Upper lobe of left lung (tissue), 6 donors: ENCODE measurements at regions not wholly inside any gene's neighbourhood (a gene's known extent, or its start where the extent isn't known, plus 50 kb on each side); places are given as distances from the start of the nearest gene placed in this dataset.

Source experiments
- ATAC-seq, 2 donors: fragments of 200-7000 bp; cut with Tn5 transposase; one replicate each; pipeline ENCODE4 v1.9.1; 2022; ENCODE audit warnings: mild to moderate bottlenecking in 2 of 2, moderate library complexity in 2 of 2; ENCODE audit not compliant: low FRiP score in 2 of 2
- DNase-seq, 2 donors: peaks; one replicate each; pipeline ENCODE4 v3.0.0-alpha.2; 2019 to 2020
- H3K27ac ChIP-seq, 4 donors: fragments of 200-600 bp; sonication (generic); one replicate each; pipeline ENCODE4 v1.5.1; 2016 to 2019
- H3K27me3 ChIP-seq, 4 donors: fragments of 200-600 bp; sonication (generic); one replicate each; pipeline ENCODE4 v1.5.1; 2017 to 2019
- H3K36me3 ChIP-seq, 4 donors: fragments of 200-600 bp; sonication (generic); one replicate each; pipeline ENCODE4 v1.5.1; 2016 to 2019
- H3K4me1 ChIP-seq, 4 donors: fragments of 200-600 bp; sonication (generic); one replicate each; pipeline ENCODE4 v1.5.1; 2018 to 2019
- H3K4me3 ChIP-seq, 4 donors: fragments of 200-600 bp; sonication (generic); one replicate each; pipeline ENCODE4 v1.5.1; 2017 to 2019; ENCODE audit warnings: mild to moderate bottlenecking in 2 of 4, moderate library complexity in 1 of 4
- H3K9me3 ChIP-seq, 4 donors: fragments of 200-600 bp; sonication (generic); one replicate each; pipeline ENCODE4 v1.5.1; 2018 to 2019
- CTCF ChIP-seq, 6 experiments: fragments of 450-650 bp in 4 of 6; fragments of 200-600 bp in 2 of 6; sonication (generic) in 2 of 6; IDR thresholded peaks; one replicate each; pipeline ENCODE4 v1.5.1; 2016 to 2019; ENCODE audit warnings: antibody characterized with exemption in 6 of 6
- EP300 ChIP-seq, 4 donors: sonication (generic); formaldehyde crosslinking; IDR thresholded peaks; one replicate each; pipeline ENCODE4 v1.5.1; 2017; ENCODE audit warnings: antibody characterized with exemption in 4 of 4, control low read depth in 2 of 4
- POLR2A ChIP-seq, 4 donors: fragments of 450-650 bp; IDR thresholded peaks; one replicate each; pipeline ENCODE4 v1.5.1; 2016 to 2017; ENCODE audit warnings: antibody characterized with exemption in 4 of 4, mild to moderate bottlenecking in 2 of 4
- POLR2AphosphoS5 ChIP-seq, 2 donors: sonication (generic); formaldehyde crosslinking; IDR thresholded peaks; one replicate each; pipeline ENCODE4 v1.5.1; 2017; ENCODE audit warnings: antibody characterized with exemption in 2 of 2
- WGBS, 2 donors: methylation state at CpG; one replicate each; pipeline ENCODE4 v1.1.5; 2017 to 2018; 5-methylcytosine and 5-hydroxymethylcytosine counted together
- donor health status: DM: no; HTN: no; CAD: no; lungs with moderate emphysema.
- donor health status: DM: no; HTN: yes; CAD: no; lungs with severe emphysema.

- 42 to 51% methylated on average over 3 of the region's 3 CpGs for WGBS, 2 donors
- Histone ChIP-seq H3K36me3 (no peaks in the 10 kb centered on the region), H3K9me3 (peaks cover 0 to 4% (median under 1%) of the 10 kb centered on the region in 4 donors), H3K27me3 (no peaks in the 10 kb centered on the region), H3K4me1 (no peaks in the 10 kb centered on the region), H3K4me3 (no peak overlapping the region), H3K27ac (no peak overlapping the region)
- no peak for TF ChIP-seq POLR2A (IDR thresholded peaks at IDR 0.05)
- TF ChIP-seq CTCF (IDR thresholded peaks at IDR 0.05), result no peak
- no peak for TF ChIP-seq POLR2AphosphoS5 (IDR thresholded peaks at IDR 0.05)
- no peak for TF ChIP-seq EP300 (IDR thresholded peaks at IDR 0.05)
- no peak for ATAC-seq
- DNase-seq, result no peak
These were observed 404.4 kb upstream of the RASGEF1B start for GRCh38 chr4:81876106-81876505.

GRCh38 chr4:81874661-81875515 lies 403.2 kb upstream of the RASGEF1B start:
- H3K27ac ChIP-seq, result no peak overlapping the region
- no peak for DNase-seq

GRCh38 chr4:81870275-81870674 lies 398.6 kb upstream of the RASGEF1B start:
- 93% methylated on average over 5 of the region's 5 CpGs; no CpG with 5 or more reads in 1 of the 2 donors for WGBS, 2 donors
- H3K27ac ChIP-seq, result no peak overlapping the region
- H3K4me3 ChIP-seq, result no peak overlapping the region
- ATAC-seq (peak in 1 of 2 donors; percentile 51), DNase-seq (peak in 1 of 2 donors; percentile 33)
- H3K27me3 ChIP-seq, result no peaks in the 10 kb centered on the region
- no peaks in the 10 kb centered on the region for H3K36me3 ChIP-seq
- TF ChIP-seq EP300 (IDR thresholded peaks at IDR 0.05) (no peak), POLR2A (IDR thresholded peaks at IDR 0.05) (no peak), CTCF (IDR thresholded peaks at IDR 0.05) (no peak), POLR2AphosphoS5 (IDR thresholded peaks at IDR 0.05) (no peak)
- H3K9me3 ChIP-seq, result peaks cover 0 to 7% (median under 1%) of the 10 kb centered on the region in 4 donors
- no peaks in the 10 kb centered on the region for H3K4me1 ChIP-seq

More at GRCh38 chr4:81874661-81875515, 403.2 kb upstream of the RASGEF1B start:
- Histone ChIP-seq H3K9me3 (peaks cover 0 to 7% (median under 1%) of the 10 kb centered on the region in 4 donors), H3K27me3 (no peaks in the 10 kb centered on the region), H3K4me3 (no peak overlapping the region), H3K4me1 (no peaks in the 10 kb centered on the region), H3K36me3 (no peaks in the 10 kb centered on the region)
- TF ChIP-seq EP300 (IDR thresholded peaks at IDR 0.05), result no peak
- no peak for TF ChIP-seq CTCF (IDR thresholded peaks at IDR 0.05)
- TF ChIP-seq POLR2AphosphoS5 (IDR thresholded peaks at IDR 0.05), result no peak
- TF ChIP-seq POLR2A (IDR thresholded peaks at IDR 0.05), result no peak
- ATAC-seq, result no peak
- WGBS, 2 donors, result 60 to 65% methylated on average over 3 of the region's 3 CpGs

GRCh38 chr4:81860111-81860510 lies 388.4 kb upstream of the RASGEF1B start:
- H3K4me3 ChIP-seq, result no peak overlapping the region
- H3K4me1 ChIP-seq, result no peaks in the 10 kb centered on the region
- no peak overlapping the region for H3K27ac ChIP-seq
- no peak for ATAC-seq
- no peaks in the 10 kb centered on the region for H3K9me3 ChIP-seq
- no peaks in the 10 kb centered on the region for H3K27me3 ChIP-seq
- no peak for TF ChIP-seq POLR2A (IDR thresholded peaks at IDR 0.05)
- no peak for TF ChIP-seq EP300 (IDR thresholded peaks at IDR 0.05)
- no peak for TF ChIP-seq CTCF (IDR thresholded peaks at IDR 0.05)
- no peak for TF ChIP-seq POLR2AphosphoS5 (IDR thresholded peaks at IDR 0.05)
- no peak for DNase-seq
- no peaks in the 10 kb centered on the region for H3K36me3 ChIP-seq
